AG04450 (cell line): ENCODE measurements at regions not wholly inside any gene's neighbourhood (a gene's known extent, or its start where the extent isn't known, plus 50 kb on each side); places are given as distances from the start of the nearest gene placed in this dataset.

Experiments used
- CTCF ChIA-PET: fragments of 300-600, 350-600 bp; formaldehyde crosslinking; extraction: SDS; loops from one replicate; lab custom pipeline; 2022; ENCODE audit warnings: antibody characterized with exemption, inconsistent platforms; lab: Charles Lee
- POLR2A ChIA-PET: fragments of 350-600 bp; formaldehyde crosslinking; extraction: SDS; loops from one replicate; lab custom pipeline; 2021; ENCODE audit warnings: antibody characterized with exemption, inconsistent platforms; lab: Yijun Ruan, JAX
- DNase-seq: peaks from one replicate; pipeline ENCODE4 v3.0.0-alpha.2; 2011; ENCODE audit warnings: low read depth, low spot score
- H3K27ac ChIP-seq: one replicate; pipeline ENCODE4 v1.5.1; 2012; ENCODE audit warnings: low read depth, low read length, control low read depth
- H3K27me3 ChIP-seq: one replicate; pipeline ENCODE4 v1.6.0; 2012; ENCODE audit warnings: low read length; ENCODE audit not compliant: control insufficient read depth, insufficient read depth
- H3K4me3 ChIP-seq: 2 replicates; pipeline ENCODE4 v1.5.1; 2011; ENCODE audit warnings: mild to moderate bottlenecking, low read depth, low read length, control low read depth
- H3K9me3 ChIP-seq: 2 replicates; pipeline ENCODE4 v1.5.1; 2012; ENCODE audit warnings: low read length; ENCODE audit not compliant: control insufficient read depth, insufficient read depth
- CTCF ChIP-seq: IDR thresholded peaks from 2 replicates; pipeline ENCODE4 v1.5.1; 2011; ENCODE audit warnings: low read depth, low read length, control low read depth, inconsistent platforms

- Histone ChIP-seq H3K9me3 (no peaks in the 10 kb centered on the region; the same call in 1 of the 2 replicates), H3K27me3 (no peaks in the 10 kb centered on the region), H3K27ac (no peak overlapping the region), H3K4me3 (no peak overlapping the region)
- DNase-seq: peak; percentile 51
- ChIA-PET POLR2A (no interaction called here), CTCF (interaction anchor here (0.5 to 1.6 kb wide), 9 partner anchors 9 to 1552 kb away, joined by 3 to 6 read pairs (median 3); no protein-coding TSS in a partner anchor)
- peak; percentile 82 for TF ChIP-seq CTCF
Observed at GRCh38 chr6:140921366-140922226, 1211.1 kb upstream of the GJE1 start.

- ChIA-PET POLR2A (no interaction called here), CTCF (interaction anchor here (0.7 to 0.9 kb wide), 2 partner anchors 98 to 646 kb away, joined by 3 read pairs; no protein-coding TSS in a partner anchor)
- Histone ChIP-seq H3K27me3 (no peaks in the 10 kb centered on the region), H3K4me3 (no peak overlapping the region), H3K27ac (no peak overlapping the region), H3K9me3 (no peaks in the 10 kb centered on the region; the same call in 1 of the 2 replicates)
- no peak for DNase-seq
- no peak for TF ChIP-seq CTCF
Observed at GRCh38 chr6:140917911-140918310, 1214.8 kb upstream of the GJE1 start.

GRCh38 chr6:140915551-140915950, 1217.2 kb upstream of the GJE1 start:
- H3K27ac ChIP-seq: no peak overlapping the region
- no peak for DNase-seq
- no peaks in the 10 kb centered on the region; the same call in 1 of the 2 replicates for H3K9me3 ChIP-seq
- no peak for TF ChIP-seq CTCF
- CTCF ChIA-PET: no interaction called here
- H3K27me3 ChIP-seq: no peaks in the 10 kb centered on the region
- POLR2A ChIA-PET: no interaction called here
- H3K4me3 ChIP-seq: no peak overlapping the region

- DNase-seq: no peak
- 0 out of 2 replicates have a peak, but pooled peaks have one; percentile 9 for TF ChIP-seq CTCF
- POLR2A ChIA-PET: no interaction called here
- no peaks in the 10 kb centered on the region for H3K27me3 ChIP-seq
- H3K9me3 ChIP-seq: no peaks in the 10 kb centered on the region; the same call in 1 of the 2 replicates
- H3K4me3 ChIP-seq: no peak overlapping the region
- CTCF ChIA-PET: no interaction called here
- no peak overlapping the region for H3K27ac ChIP-seq
Observed at GRCh38 chr6:140915103-140915502, 1217.6 kb upstream of the GJE1 start.

GRCh38 chr6:140912686-140913085, 1220.0 kb upstream of the GJE1 start:
- POLR2A ChIA-PET: no interaction called here
- DNase-seq: no peak

More at GRCh38 chr6:140912686-140913085, 1220.0 kb upstream of the GJE1 start:
- no peak overlapping the region for H3K4me3 ChIP-seq
- TF ChIP-seq CTCF: no peak
- H3K27ac ChIP-seq: no peak overlapping the region
- H3K27me3 ChIP-seq: no peaks in the 10 kb centered on the region
- peaks cover 6% of the 10 kb centered on the region; the same call in 1 of the 2 replicates for H3K9me3 ChIP-seq
- CTCF ChIA-PET: no interaction called here
